MCF 10A (cell line): ENCODE measurements at regions not wholly inside any gene's neighbourhood (a gene's known extent, or its start where the extent isn't known, plus 50 kb on each side); places are given as distances from the start of the nearest gene placed in this dataset.
A peak's percentile ranks its signal among the peaks of the same experiment; 100 is the strongest.
"Not testable (repeated sequence)": the region's sequence is repeated elsewhere in the genome, so short reads cannot be mapped to it uniquely, and the experiment has no call there.

Experiments used
- BruUV-seq: library from RNA; stranded (reverse); fragments of 400-500 nt; replicated peaks from 2 replicates; lab custom pipeline; 2021; lab: Mats Ljungman, UMichigan
- CTCF ChIA-PET: fragments of 300-600 bp; sonication (Branson Sonifier 250); formaldehyde crosslinking; extraction: SDS; loops from one replicate; lab custom pipeline; 2021; ENCODE audit warnings: antibody characterized with exemption, inconsistent platforms; lab: Yijun Ruan, JAX
- POLR2A ChIA-PET: fragments of 300-600, 350-650 bp; sonication (Branson Sonifier 250); formaldehyde crosslinking; extraction: SDS; loops from one replicate; lab custom pipeline; 2020; ENCODE audit warnings: antibody characterized with exemption, inconsistent platforms; lab: Yijun Ruan, JAX
- DNase-seq: peaks from one replicate; pipeline ENCODE4 v3.0.0-alpha.2; 2018; ENCODE audit not compliant: unreplicated experiment
- H3K27ac Mint-ChIP-seq: one replicate; pipeline ENCODE4 v1.8.0; 2022; ENCODE audit warnings: mild to moderate bottlenecking, low read depth, mixed read lengths; ENCODE audit not compliant: unreplicated experiment
- H3K27me3 Mint-ChIP-seq: one replicate; pipeline ENCODE4 v1.8.0; 2022; ENCODE audit warnings: mixed read lengths; ENCODE audit not compliant: insufficient read depth, unreplicated experiment
- H3K36me3 Mint-ChIP-seq: one replicate; pipeline ENCODE4 v1.8.0; 2022; ENCODE audit warnings: mild to moderate bottlenecking, moderate library complexity, mixed read lengths; ENCODE audit not compliant: insufficient read depth, unreplicated experiment
- H3K4me1 Mint-ChIP-seq: one replicate; pipeline ENCODE4 v1.8.0; 2022; ENCODE audit warnings: mixed read lengths; ENCODE audit not compliant: insufficient read depth, unreplicated experiment
- H3K4me3 Mint-ChIP-seq: one replicate; pipeline ENCODE4 v1.8.0; 2022; ENCODE audit warnings: mild to moderate bottlenecking, moderate library complexity, mixed read lengths; ENCODE audit not compliant: unreplicated experiment
- H3K9me3 Mint-ChIP-seq: one replicate; pipeline ENCODE4 v1.8.0; 2022; ENCODE audit warnings: mixed read lengths; ENCODE audit not compliant: unreplicated experiment
- CTCF ChIP-seq: fragments of 200-600 bp; IDR thresholded peaks from one replicate; pipeline ENCODE4 v1.8.0; 2022; ENCODE audit warnings: antibody characterized with exemption, mild to moderate bottlenecking; ENCODE audit not compliant: unreplicated experiment
- intact Hi-C: fragments of 100-400 bp; cut with micrococcal nuclease; formaldehyde crosslinking; loops from 2 replicates; pipeline ENCODE4 v1.14.1; 2022

- Mint-ChIP-seq H3K27ac (no peak overlapping the region), H3K4me1 (no peaks in the 10 kb centered on the region), H3K27me3 (peaks cover 41% of the 10 kb centered on the region), H3K36me3 (no peaks in the 10 kb centered on the region), H3K4me3 (no peak overlapping the region), H3K9me3 (no peaks in the 10 kb centered on the region)
- ChIA-PET CTCF (no interaction called here), POLR2A (no interaction called here)
- TF ChIP-seq CTCF = no peak
- BruUV-seq = no TSS peak
- no peak for DNase-seq
- intact Hi-C loops = no loop called here
Measured at GRCh38 chr12:114073076-114073475, 107.0 kb upstream of the RBM19 start.

GRCh38 chr12:114069507-114069906 is 103.4 kb upstream of the RBM19 start:
- H3K4me3 Mint-ChIP-seq = no peak overlapping the region
- no peak for TF ChIP-seq CTCF
- ChIA-PET POLR2A (no interaction called here), CTCF (interaction anchor here (0.6 kb wide), 1 partner anchor 110 kb away, joined by 3 read pairs; no protein-coding TSS in a partner anchor)
- no peak overlapping the region for H3K27ac Mint-ChIP-seq
- H3K9me3 Mint-ChIP-seq = peaks cover 3% of the 10 kb centered on the region
- peaks cover 28% of the 10 kb centered on the region for H3K27me3 Mint-ChIP-seq
- intact Hi-C loops = no loop called here
- no peaks in the 10 kb centered on the region for H3K4me1 Mint-ChIP-seq
- H3K36me3 Mint-ChIP-seq = no peaks in the 10 kb centered on the region
- no peak for DNase-seq
- no TSS peak for BruUV-seq

- Mint-ChIP-seq H3K36me3 (no peaks in the 10 kb centered on the region), H3K4me1 (no peaks in the 10 kb centered on the region), H3K27ac (no peak overlapping the region), H3K4me3 (no peak overlapping the region), H3K9me3 (peaks cover 6% of the 10 kb centered on the region), H3K27me3 (no peaks in the 10 kb centered on the region)
- ChIA-PET POLR2A (no interaction called here), CTCF (no interaction called here)
- no TSS peak for BruUV-seq
- no peak for DNase-seq
- intact Hi-C loops = no loop called here
- no peak for TF ChIP-seq CTCF
Measured at GRCh38 chr12:114064497-114064896, 98.4 kb upstream of the RBM19 start.

GRCh38 chr12:114064034-114064433 is 97.9 kb upstream of the RBM19 start:
- CTCF ChIA-PET, H3K4me1 Mint-ChIP-seq, DNase-seq, intact Hi-C loops, BruUV-seq, H3K4me3 Mint-ChIP-seq, H3K27me3 Mint-ChIP-seq, H3K9me3 Mint-ChIP-seq, H3K36me3 Mint-ChIP-seq, H3K27ac Mint-ChIP-seq, POLR2A ChIA-PET: not testable (repeated sequence)

- Mint-ChIP-seq H3K9me3 (peaks cover 6% of the 10 kb centered on the region), H3K36me3 (no peaks in the 10 kb centered on the region), H3K4me1 (no peaks in the 10 kb centered on the region), H3K27me3 (no peaks in the 10 kb centered on the region), H3K4me3 (no peak overlapping the region), H3K27ac (no peak overlapping the region)
- TF ChIP-seq CTCF = no peak
- CTCF ChIA-PET = no interaction called here
- intact Hi-C loops = no loop called here
- no peak for DNase-seq
- POLR2A ChIA-PET = no interaction called here
- no TSS peak for BruUV-seq
Measured at GRCh38 chr12:114063435-114063834, 97.3 kb upstream of the RBM19 start.

- BruUV-seq, H3K27me3 Mint-ChIP-seq, POLR2A ChIA-PET, H3K27ac Mint-ChIP-seq, DNase-seq, intact Hi-C loops, H3K36me3 Mint-ChIP-seq: not testable (repeated sequence)
- H3K4me3 Mint-ChIP-seq = peak overlapping the region; percentile 3
- H3K4me1 Mint-ChIP-seq = peaks cover 18% of the 10 kb centered on the region
- CTCF ChIA-PET = interaction anchor here (0.7 kb wide), 1 partner anchor 1193 kb away, joined by 4 read pairs; no protein-coding TSS in a partner anchor
- H3K9me3 Mint-ChIP-seq = peaks cover 11% of the 10 kb centered on the region
Measured at GRCh38 chr12:114056351-114056750, 90.2 kb upstream of the RBM19 start.
